ENCODE measurements at regions not wholly inside any gene's neighbourhood (a gene's known extent, or its start where the extent isn't known, plus 50 kb on each side); places are given as distances from the start of the nearest gene placed in this dataset.

DNA sequence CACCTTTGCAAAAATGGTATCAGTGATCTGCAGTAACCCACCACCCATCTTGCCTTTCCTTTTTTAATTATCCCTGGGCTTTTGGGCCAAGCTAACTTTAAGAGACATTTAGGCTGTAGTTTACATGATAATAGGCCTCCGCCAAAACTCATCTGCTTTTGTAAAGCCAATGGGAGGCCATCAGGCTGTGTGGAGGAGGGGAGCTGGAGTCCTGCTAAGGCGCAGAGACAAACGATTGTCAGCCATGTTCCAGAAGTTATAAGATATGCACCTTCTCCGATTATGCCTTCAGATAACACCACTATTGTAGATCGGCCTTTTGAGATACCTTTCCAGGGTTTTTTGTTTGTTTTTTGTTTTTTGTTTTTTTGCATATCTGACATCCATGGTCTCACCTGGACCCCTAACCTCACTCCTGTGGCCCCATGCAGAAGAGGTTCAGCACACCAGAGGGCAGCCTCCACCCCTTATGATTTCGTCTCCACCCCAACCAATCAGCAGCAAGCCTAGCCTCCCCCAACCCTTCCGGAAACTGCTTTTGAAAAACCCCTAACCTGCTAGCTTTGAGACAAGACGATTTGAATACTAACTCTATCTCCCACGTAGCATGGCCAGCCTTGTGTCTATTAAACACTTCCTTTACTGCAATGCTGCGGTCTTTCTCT, 113.9 kb upstream of the UBL3 start:
- ChIA-PET CTCF (no interaction called here), POLR2A (no interaction called here)
- no peak for DNase-seq (ENCODE audit: low read depth, low spot score)
- no peak overlapping the region for H3K27ac ChIP-seq (ENCODE audit: low read depth, low read length)
- no peaks in the 10 kb centered on the region; the same call in 1 of the 2 replicates for H3K9me3 ChIP-seq (ENCODE audit: control insufficient read depth, insufficient read depth, low read length)
- H3K27me3 ChIP-seq (ENCODE audit: control insufficient read depth, insufficient read depth, low read length): peaks cover 10% of the 10 kb centered on the region
- H3K4me3 ChIP-seq (ENCODE audit: low read depth, low read length): no peak overlapping the region
- TF ChIP-seq, protein P1, sequence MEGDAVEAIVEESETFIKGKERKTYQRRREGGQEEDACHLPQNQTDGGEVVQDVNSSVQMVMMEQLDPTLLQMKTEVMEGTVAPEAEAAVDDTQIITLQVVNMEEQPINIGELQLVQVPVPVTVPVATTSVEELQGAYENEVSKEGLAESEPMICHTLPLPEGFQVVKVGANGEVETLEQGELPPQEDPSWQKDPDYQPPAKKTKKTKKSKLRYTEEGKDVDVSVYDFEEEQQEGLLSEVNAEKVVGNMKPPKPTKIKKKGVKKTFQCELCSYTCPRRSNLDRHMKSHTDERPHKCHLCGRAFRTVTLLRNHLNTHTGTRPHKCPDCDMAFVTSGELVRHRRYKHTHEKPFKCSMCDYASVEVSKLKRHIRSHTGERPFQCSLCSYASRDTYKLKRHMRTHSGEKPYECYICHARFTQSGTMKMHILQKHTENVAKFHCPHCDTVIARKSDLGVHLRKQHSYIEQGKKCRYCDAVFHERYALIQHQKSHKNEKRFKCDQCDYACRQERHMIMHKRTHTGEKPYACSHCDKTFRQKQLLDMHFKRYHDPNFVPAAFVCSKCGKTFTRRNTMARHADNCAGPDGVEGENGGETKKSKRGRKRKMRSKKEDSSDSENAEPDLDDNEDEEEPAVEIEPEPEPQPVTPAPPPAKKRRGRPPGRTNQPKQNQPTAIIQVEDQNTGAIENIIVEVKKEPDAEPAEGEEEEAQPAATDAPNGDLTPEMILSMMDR (IDR thresholded peaks at IDR 0.05; ENCODE audit: low read depth, low read length): no peak

DNA sequence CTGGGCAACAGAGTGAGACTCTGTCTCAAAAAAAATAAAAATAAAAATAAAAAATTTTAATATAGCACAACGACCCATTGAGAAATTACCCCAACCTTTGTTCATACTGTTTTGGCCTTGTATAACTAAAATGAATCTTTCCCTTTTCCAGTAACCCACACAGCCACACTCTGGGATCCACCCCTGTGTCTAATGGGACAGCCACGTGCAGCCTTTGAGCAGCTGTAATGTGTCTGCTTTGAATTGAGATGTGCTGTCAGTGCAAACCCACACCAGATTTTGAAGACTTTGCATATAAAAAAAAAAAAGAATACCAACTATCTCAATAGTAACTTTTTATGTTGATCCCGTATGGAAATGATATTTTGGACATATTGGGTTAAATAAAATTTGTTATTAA, 112.7 kb upstream of the UBL3 start:
- ChIA-PET CTCF (no interaction called here), POLR2A (no interaction called here)
- H3K27me3 ChIP-seq (ENCODE audit: control insufficient read depth, insufficient read depth, low read length): peaks cover 15% of the 10 kb centered on the region
- no peak overlapping the region for H3K27ac ChIP-seq (ENCODE audit: low read depth, low read length)
- no peaks in the 10 kb centered on the region; the same call in 1 of the 2 replicates for H3K9me3 ChIP-seq (ENCODE audit: control insufficient read depth, insufficient read depth, low read length)
- H3K4me3 ChIP-seq (ENCODE audit: low read depth, low read length): no peak overlapping the region
- no peak for DNase-seq (ENCODE audit: low read depth, low spot score)
- TF ChIP-seq, protein P1 (IDR thresholded peaks at IDR 0.05; ENCODE audit: low read depth, low read length): no peak

DNA sequence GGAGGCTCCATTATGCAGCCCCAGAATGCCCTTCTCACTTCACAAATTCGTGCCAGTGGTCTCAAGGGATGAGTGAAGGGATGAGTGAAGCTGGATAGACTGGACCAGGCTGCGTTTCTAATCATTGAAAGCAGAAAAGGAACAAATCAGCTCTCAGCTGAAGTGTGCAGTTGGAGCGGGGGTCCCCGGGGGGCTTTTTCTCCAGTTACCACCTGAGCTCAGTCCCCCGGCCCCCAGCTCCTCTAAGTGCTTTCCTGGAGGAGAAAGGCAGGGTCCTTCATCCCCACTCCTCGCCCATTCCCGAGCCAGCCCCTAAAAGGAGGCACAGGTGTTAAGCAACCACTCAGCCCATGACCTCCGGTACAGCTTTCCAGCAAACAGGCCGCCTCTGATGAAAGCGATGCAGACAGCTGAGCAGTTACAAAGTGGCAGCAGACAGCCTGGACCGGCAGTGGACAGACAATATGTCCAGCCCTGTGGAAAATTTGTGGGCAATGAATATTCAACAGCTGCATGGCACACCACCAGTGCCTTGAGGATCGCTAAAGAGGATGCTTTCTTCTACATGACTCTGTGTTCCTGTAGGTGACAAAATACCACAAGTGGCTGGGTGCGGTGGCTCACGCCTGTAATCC, 110.7 kb upstream of the UBL3 start:
- Histone ChIP-seq H3K27ac (ENCODE audit: low read depth, low read length) (no peak overlapping the region), H3K27me3 (ENCODE audit: control insufficient read depth, insufficient read depth, low read length) (peaks cover 26% of the 10 kb centered on the region), H3K4me3 (ENCODE audit: low read depth, low read length) (no peak overlapping the region), H3K9me3 (ENCODE audit: control insufficient read depth, insufficient read depth, low read length) (no peaks in the 10 kb centered on the region; the same call in 1 of the 2 replicates)
- POLR2A ChIA-PET: no interaction called here
- no peak for DNase-seq (ENCODE audit: low read depth, low spot score)
- TF ChIP-seq, protein P1 (IDR thresholded peaks at IDR 0.05; ENCODE audit: low read depth, low read length): no peak
- CTCF ChIA-PET: interaction anchor here (1.3 kb wide), 1 partner anchor 38 kb away, joined by 3 read pairs; no protein-coding TSS in a partner anchor

DNA sequence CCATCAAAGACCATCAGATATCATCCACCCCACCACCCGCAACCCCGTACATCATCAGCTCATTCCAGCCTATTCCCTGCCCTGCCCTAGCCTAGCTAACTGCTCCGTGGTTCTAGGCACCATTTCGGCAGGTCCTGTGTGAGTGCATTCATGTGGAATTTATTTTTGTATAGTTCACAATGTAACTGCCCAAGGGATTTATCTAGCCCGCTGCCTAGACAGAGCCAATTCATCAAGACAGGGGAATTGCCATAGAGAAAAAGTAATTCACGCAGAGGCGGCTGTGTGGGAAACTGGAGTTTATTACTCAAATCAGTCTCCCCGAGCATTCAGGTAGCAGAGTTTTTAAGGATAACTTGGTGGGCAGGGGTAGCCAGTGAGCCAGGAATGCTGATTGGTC, 109.2 kb upstream of the UBL3 start:
- TF ChIP-seq, protein P1 (IDR thresholded peaks at IDR 0.05; ENCODE audit: low read depth, low read length): no peak
- peaks cover 31% of the 10 kb centered on the region for H3K27me3 ChIP-seq (ENCODE audit: control insufficient read depth, insufficient read depth, low read length)
- no peaks in the 10 kb centered on the region; the same call in 1 of the 2 replicates for H3K9me3 ChIP-seq (ENCODE audit: control insufficient read depth, insufficient read depth, low read length)
- POLR2A ChIA-PET: no interaction called here
- DNase-seq (ENCODE audit: low read depth, low spot score): no peak
- CTCF ChIA-PET: no interaction called here
- no peak overlapping the region for H3K27ac ChIP-seq (ENCODE audit: low read depth, low read length)
- H3K4me3 ChIP-seq (ENCODE audit: low read depth, low read length): no peak overlapping the region

DNA sequence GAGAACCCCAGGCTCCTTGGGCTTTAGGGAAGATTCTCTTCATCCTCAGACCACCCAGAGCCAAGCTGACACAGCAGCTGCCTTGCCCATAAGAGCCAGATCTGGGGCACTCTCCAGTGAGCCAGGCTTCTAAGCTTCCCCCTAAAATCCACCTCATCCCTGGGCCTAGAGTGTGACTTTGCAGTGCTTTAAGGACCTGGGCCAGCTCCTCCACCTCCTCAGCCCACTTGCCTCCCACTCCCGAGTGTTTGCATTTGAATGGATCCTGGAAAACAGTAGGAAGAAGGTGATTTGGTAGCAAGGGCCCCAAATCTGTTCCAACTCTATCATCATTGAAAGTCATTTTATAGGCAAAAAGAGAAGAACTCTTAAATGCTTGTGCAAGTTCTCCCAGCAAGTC, 108.7 kb upstream of the UBL3 start:
- peaks cover 33% of the 10 kb centered on the region for H3K27me3 ChIP-seq (ENCODE audit: control insufficient read depth, insufficient read depth, low read length)
- no peaks in the 10 kb centered on the region for H3K9me3 ChIP-seq (ENCODE audit: control insufficient read depth, insufficient read depth, low read length)
- ChIA-PET CTCF (interaction anchor here (0.8 to 1.5 kb wide), 2 partner anchors 21 to 109 kb away, joined by 4 to 8 read pairs; partner anchors contain the start of gene UBL3), POLR2A (no interaction called here)
- DNase-seq (ENCODE audit: low read depth, low spot score): no peak
- no peak overlapping the region for H3K4me3 ChIP-seq (ENCODE audit: low read depth, low read length)
- TF ChIP-seq, protein P1 (IDR thresholded peaks at IDR 0.05; ENCODE audit: low read depth, low read length): no peak
- H3K27ac ChIP-seq (ENCODE audit: low read depth, low read length): no peak overlapping the region

All from AG04450 (cell line).